Prostate gland (tissue), 2 donors: ENCODE measurements at regions not wholly inside any gene's neighbourhood (a gene's known extent, or its start where the extent isn't known, plus 50 kb on each side); places are given as distances from the start of the nearest gene placed in this dataset.

Source experiments
- DNase-seq: peaks from one replicate; pipeline ENCODE4 v3.0.0-alpha.2; 2019; ENCODE audit warnings: low spot score
- H3K27ac ChIP-seq, 2 donors: fragments of 200-600 bp; sonication (generic); 2 replicates each; pipeline ENCODE4 v1.5.1; 2017 to 2019
- H3K27me3 ChIP-seq: fragments of 200-600 bp; sonication (generic); replicated peaks from 2 replicates; pipeline ENCODE4 v1.5.1; 2019; ENCODE audit not compliant: insufficient read depth
- H3K36me3 ChIP-seq, 2 donors: fragments of 200-600 bp; sonication (generic); 1 replicate in 1 of 2; 2 replicates in 1 of 2; pipeline versions ENCODE4 v1.5.1 to v1.8.1; 2017 to 2019
- H3K4me1 ChIP-seq: fragments of 200-600 bp; sonication (generic); replicated peaks from 2 replicates; pipeline ENCODE4 v1.5.1; 2019
- H3K4me3 ChIP-seq, 2 donors: fragments of 200-600 bp; sonication (generic); 2 replicates each; pipeline ENCODE4 v1.5.1; 2017 to 2019
- H3K9me3 ChIP-seq: fragments of 200-600 bp; sonication (generic); 2 replicates; pipeline ENCODE4 v1.5.1; 2017
- POLR2A ChIP-seq: fragments of 450-650 bp; IDR thresholded peaks from one replicate; pipeline ENCODE4 v1.6.1; 2016; ENCODE audit warnings: antibody characterized with exemption, mild to moderate bottlenecking
- POLR2AphosphoS5 ChIP-seq: sonication (generic); formaldehyde crosslinking; IDR thresholded peaks from one replicate; pipeline ENCODE4 v1.6.1; 2017; ENCODE audit warnings: antibody characterized with exemption
- WGBS: methylation state at CpG from one replicate; pipeline ENCODE4 v1.1.5; 2018; 5-methylcytosine and 5-hydroxymethylcytosine counted together
- intact Hi-C: fragments of 100-400 bp; cut with DNase I; formaldehyde crosslinking; loops from one replicate; pipeline ENCODE4 v1.14.2; 2022
- TF ChIP-seq, protein P1 (sequence below), 4 experiments: fragments of 200-600 bp in 2 of 4; fragments of 450-650 bp in 2 of 4; sonication (generic) in 2 of 4; IDR thresholded peaks; 1 replicate in 3 of 4; 2 replicates in 1 of 4; pipeline ENCODE4 v1.5.1; 2016 to 2019; ENCODE audit warnings: antibody characterized with exemption in 4 of 4, mild to moderate bottlenecking in 2 of 4, moderate library complexity in 2 of 4

DNA sequence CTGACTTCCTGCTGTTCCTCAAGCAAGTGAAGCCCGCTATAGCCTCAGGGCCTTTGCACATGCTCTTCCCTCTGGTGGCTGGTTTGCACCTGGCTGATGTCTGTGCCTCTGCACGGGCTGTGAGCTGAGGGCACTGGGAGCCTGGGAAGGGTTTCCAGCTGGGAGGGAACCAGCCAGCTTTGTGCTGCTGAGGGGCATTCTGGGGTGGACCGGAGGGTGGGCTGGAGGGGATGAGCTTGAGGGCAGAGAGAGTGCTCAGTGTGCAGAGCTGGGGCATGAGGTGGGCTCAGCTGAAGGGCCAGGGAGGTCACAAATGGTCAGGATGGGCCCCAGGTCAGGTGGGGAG, 305.7 kb downstream of the MATN1 start:
- H3K36me3 ChIP-seq: no peaks in the 10 kb centered on the region
- H3K9me3 ChIP-seq: no peaks in the 10 kb centered on the region
- peak; percentile 2 for DNase-seq
- H3K27me3 ChIP-seq: peaks cover 2% of the 10 kb centered on the region
- TF ChIP-seq, protein P1, sequence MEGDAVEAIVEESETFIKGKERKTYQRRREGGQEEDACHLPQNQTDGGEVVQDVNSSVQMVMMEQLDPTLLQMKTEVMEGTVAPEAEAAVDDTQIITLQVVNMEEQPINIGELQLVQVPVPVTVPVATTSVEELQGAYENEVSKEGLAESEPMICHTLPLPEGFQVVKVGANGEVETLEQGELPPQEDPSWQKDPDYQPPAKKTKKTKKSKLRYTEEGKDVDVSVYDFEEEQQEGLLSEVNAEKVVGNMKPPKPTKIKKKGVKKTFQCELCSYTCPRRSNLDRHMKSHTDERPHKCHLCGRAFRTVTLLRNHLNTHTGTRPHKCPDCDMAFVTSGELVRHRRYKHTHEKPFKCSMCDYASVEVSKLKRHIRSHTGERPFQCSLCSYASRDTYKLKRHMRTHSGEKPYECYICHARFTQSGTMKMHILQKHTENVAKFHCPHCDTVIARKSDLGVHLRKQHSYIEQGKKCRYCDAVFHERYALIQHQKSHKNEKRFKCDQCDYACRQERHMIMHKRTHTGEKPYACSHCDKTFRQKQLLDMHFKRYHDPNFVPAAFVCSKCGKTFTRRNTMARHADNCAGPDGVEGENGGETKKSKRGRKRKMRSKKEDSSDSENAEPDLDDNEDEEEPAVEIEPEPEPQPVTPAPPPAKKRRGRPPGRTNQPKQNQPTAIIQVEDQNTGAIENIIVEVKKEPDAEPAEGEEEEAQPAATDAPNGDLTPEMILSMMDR (IDR thresholded peaks at IDR 0.05): no peak
- TF ChIP-seq POLR2AphosphoS5: no peak
- no peak for TF ChIP-seq POLR2A
- no peak overlapping the region for H3K4me3 ChIP-seq
- no peak overlapping the region for H3K27ac ChIP-seq
- intact Hi-C loops: no loop called here
- no peaks in the 10 kb centered on the region for H3K4me1 ChIP-seq
- 84% methylated on average over 3 of the region's 3 CpGs for WGBS

DNA sequence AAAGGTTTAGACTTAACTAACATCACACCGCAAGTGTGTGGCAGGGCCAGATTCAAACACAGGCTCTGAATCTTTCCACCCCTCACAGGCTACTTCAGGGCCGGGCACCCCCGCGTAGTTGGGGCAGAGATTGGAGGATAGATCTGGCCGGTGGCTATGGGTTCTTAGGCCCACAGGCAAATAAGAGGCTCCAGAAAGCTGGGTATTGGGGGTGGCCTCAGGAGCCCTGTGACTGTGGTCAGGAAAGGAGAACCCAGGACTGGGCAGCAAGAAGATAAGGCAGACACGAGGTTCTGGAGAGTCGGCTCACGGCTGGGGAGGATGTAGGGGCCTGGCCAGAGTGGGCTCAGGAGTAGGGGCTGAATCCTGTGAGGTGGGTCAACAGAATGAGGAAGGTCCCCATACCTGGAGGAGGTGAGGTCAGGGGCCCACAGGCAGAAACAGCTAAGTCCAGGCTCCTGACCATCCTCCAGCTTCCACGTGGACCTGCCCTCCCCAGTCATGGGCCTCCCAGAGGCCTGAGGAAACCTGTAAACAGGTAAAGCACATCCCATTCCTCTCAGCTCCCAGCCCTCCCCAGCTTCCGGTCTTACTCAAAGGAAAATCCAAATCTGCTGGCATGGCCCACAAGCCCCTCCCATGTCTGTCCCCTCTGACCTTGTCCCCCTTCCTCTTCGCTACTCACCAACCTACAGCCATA, 306.2 kb downstream of the MATN1 start:
- H3K4me1 ChIP-seq: no peaks in the 10 kb centered on the region
- WGBS: 90% methylated on average over 11 of the region's 11 CpGs
- H3K27ac ChIP-seq: no peak overlapping the region
- intact Hi-C loops: no loop called here
- H3K4me3 ChIP-seq: no peak overlapping the region
- H3K27me3 ChIP-seq: peaks cover 2% of the 10 kb centered on the region
- H3K36me3 ChIP-seq: no peaks in the 10 kb centered on the region
- no peaks in the 10 kb centered on the region for H3K9me3 ChIP-seq
- no peak for DNase-seq
- TF ChIP-seq, protein P1 (IDR thresholded peaks at IDR 0.05): no peak
- no peak for TF ChIP-seq POLR2A
- no peak for TF ChIP-seq POLR2AphosphoS5

DNA sequence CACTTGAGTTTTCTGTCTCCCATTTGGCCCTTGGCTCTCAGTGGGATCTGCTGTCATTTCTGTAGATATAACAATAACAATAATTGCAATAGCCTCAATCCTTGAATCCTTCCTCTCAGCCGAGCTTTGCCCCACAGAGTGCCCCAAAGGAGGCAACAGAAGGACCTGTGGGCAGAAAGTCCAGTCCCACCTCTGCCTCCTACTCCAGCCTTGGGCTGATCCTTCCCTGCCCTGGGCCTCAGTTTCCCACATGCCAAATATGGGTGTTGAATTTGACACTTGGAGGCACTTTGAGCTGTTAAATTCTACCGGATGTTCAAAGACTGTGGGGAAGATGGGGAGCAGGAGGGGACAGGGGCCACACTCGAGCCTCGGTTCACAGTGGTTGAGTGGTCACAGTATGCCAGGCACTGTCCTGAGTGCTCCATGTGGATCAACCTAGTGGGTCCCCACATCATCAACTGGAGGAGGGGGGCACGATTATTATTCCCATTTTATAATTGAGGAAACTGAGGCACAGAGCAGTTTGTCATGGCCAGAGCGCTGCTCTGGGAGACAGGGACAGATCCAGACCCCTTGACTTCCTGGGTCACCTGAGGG, 307.1 kb downstream of the MATN1 start:
- 85% methylated on average over 6 of the region's 6 CpGs for WGBS
- H3K9me3 ChIP-seq: no peaks in the 10 kb centered on the region
- no peak overlapping the region for H3K4me3 ChIP-seq
- no peaks in the 10 kb centered on the region for H3K27me3 ChIP-seq
- H3K4me1 ChIP-seq: no peaks in the 10 kb centered on the region
- TF ChIP-seq POLR2AphosphoS5: no peak
- TF ChIP-seq, protein P1 (IDR thresholded peaks at IDR 0.05): no peak
- no peak for TF ChIP-seq POLR2A
- no peaks in the 10 kb centered on the region for H3K36me3 ChIP-seq
- no peak for DNase-seq
- intact Hi-C loops: no loop called here
- no peak overlapping the region for H3K27ac ChIP-seq

DNA sequence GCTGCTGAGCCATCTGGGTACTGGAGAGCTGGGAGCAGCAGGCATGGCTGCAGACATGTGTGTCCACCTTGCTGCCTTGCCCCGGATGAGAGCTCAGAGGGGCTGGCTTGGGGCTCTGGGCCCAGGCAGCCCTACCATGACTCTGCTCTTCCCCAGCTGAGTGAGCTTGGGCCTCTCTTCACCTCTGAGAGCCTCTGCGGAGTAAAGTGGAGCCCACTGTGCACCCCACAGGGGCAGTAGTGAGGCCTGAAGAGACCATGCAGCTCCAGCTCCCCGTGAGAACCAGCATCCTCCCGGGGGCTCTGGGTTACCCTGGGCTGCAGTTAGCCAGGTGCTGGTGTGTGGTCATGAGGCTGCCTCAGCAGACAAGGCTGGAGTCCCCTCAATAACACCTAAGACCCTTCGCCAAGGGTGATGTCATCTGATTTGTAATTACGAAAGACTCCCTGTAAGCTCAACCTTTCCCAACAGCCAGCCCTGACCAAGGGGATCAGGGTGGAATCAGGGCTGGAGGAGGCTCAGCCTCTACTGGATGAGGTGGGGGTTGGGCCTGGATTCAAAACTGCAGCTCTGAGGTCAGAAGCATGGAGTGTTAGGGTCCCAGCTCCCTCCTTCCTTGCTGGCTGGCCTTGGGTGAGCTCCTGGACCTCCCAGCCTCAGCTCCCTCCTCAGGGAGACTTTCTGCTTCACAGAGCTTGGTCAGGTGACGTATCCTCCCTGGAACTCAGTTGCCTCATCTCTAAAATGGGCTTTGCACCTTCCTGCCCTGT, 308.0 kb downstream of the MATN1 start:
- WGBS: 93% methylated on average over 5 of the region's 7 CpGs
- intact Hi-C loops: no loop called here
- no peak for TF ChIP-seq POLR2A
- TF ChIP-seq, protein P1 (IDR thresholded peaks at IDR 0.05): no peak
- no peak for TF ChIP-seq POLR2AphosphoS5
- Histone ChIP-seq H3K27me3 (no peaks in the 10 kb centered on the region), H3K9me3 (no peaks in the 10 kb centered on the region), H3K4me3 (no peak overlapping the region), H3K4me1 (no peaks in the 10 kb centered on the region), H3K27ac (no peak overlapping the region), H3K36me3 (no peaks in the 10 kb centered on the region)
- no peak for DNase-seq
